Panc1 (cell line): ENCODE measurements at regions not wholly inside any gene's neighbourhood (a gene's known extent, or its start where the extent isn't known, plus 50 kb on each side); places are given as distances from the start of the nearest gene placed in this dataset.

Experiments used
- CTCF ChIP-seq: fragments of 450-650 bp; IDR thresholded peaks from 2 replicates; pipeline ENCODE4 v1.5.1; 2017; ENCODE audit warnings: mild to moderate bottlenecking
- POLR2AphosphoS5 ChIP-seq: IDR thresholded peaks from 2 replicates; pipeline ENCODE4 v1.6.1; 2012; ENCODE audit warnings: mild to moderate bottlenecking, low read depth, low read length, moderate library complexity
- SIN3A ChIP-seq: IDR thresholded peaks from 2 replicates; pipeline ENCODE4 v1.6.1; 2012; ENCODE audit warnings: low read depth, mild to moderate bottlenecking, low read length, moderate library complexity, borderline replicate concordance; ENCODE audit not compliant: insufficient read depth

GRCh38 chr1:39141925-39142324, 62.6 kb upstream of the MACF1 start:
- TF ChIP-seq CTCF = no peak
- TF ChIP-seq POLR2AphosphoS5 = no peak
- no peak for TF ChIP-seq SIN3A
